Mucosa of rectum (tissue), 2 donors: ENCODE measurements at regions not wholly inside any gene's neighbourhood (a gene's known extent, or its start where the extent isn't known, plus 50 kb on each side); places are given as distances from the start of the nearest gene placed in this dataset.

ENCODE experiments used
- H3K27ac ChIP-seq, 2 donors: one replicate each; pipeline ENCODE4 v1.7.0; 2013; ENCODE audit warnings: inconsistent platforms in 2 of 2, low read depth in 2 of 2, low read length in 2 of 2
- H3K27me3 ChIP-seq, 2 donors: one replicate each; pipeline ENCODE4 v1.7.0; 2013; ENCODE audit warnings: low read length in 2 of 2; ENCODE audit not compliant: control insufficient read depth in 2 of 2, insufficient read depth in 2 of 2
- H3K36me3 ChIP-seq, 2 donors: one replicate each; pipeline ENCODE4 v1.7.0; 2013; ENCODE audit warnings: low read length in 2 of 2; ENCODE audit not compliant: control insufficient read depth in 2 of 2, insufficient read depth in 2 of 2
- H3K4me1 ChIP-seq, 2 donors: one replicate each; pipeline ENCODE4 v1.7.0; 2013; ENCODE audit warnings: low read length in 2 of 2, mild to moderate bottlenecking in 1 of 2; ENCODE audit not compliant: control insufficient read depth in 2 of 2, insufficient read depth in 2 of 2
- H3K4me3 ChIP-seq, 2 donors: one replicate each; pipeline ENCODE4 v1.7.0; 2013; ENCODE audit warnings: low read length in 2 of 2
- H3K9ac ChIP-seq, 2 donors: one replicate each; pipeline ENCODE4 v1.7.0; 2013; ENCODE audit warnings: low read length in 2 of 2, low read depth in 1 of 2, mild to moderate bottlenecking in 1 of 2
- H3K9me3 ChIP-seq, 2 donors: one replicate each; pipeline ENCODE4 v1.7.0; 2013; ENCODE audit warnings: low read length in 2 of 2; ENCODE audit not compliant: control insufficient read depth in 2 of 2
- donor health status: healthy.
- donor health status: Normal muscosa, but diverticular disease.

DNA sequence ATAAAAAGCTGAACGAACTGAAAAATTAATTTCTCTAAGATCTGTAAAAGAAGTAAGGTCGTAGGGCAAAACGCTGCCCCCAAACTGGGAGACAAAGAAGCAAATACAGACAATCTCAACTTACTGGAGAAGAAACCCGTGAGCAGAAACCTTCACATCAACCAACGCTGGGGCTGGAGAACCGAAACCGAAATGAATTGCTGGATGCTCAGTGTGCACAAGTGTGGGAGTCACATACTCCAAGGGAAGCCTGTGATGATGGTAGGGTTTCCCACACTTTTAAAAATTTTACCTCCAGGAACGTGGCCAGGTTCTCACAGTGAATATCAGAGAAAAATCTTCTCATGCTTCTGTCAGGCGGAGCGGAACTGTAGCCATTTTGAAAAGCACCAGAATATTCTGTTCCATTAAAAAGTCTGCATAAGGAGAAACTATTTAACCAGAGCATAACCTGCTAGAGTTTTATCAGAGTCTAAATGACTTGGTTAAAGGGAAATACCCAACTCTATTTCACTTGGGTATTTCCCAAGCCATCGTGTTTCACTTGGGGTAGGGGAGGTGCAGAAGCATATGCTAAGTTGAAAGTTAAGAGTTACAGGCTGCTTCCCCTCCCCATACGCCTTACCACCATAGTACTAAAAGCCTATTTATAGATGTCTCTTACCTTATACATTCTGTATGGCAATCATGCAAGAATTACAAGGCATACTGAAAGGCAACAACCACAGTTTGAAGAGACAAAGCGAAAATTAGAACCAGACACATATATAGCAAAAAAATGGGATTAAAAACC lies 110.5 kb upstream of the SLITRK1 start:
- no peaks in the 10 kb centered on the region for H3K9me3 ChIP-seq

GRCh38 chr13:83987394-83987793 lies 105.1 kb upstream of the SLITRK1 start:
- H3K9me3 ChIP-seq = no peaks in the 10 kb centered on the region
- H3K9ac ChIP-seq = no peak overlapping the region
- no peak overlapping the region for H3K27ac ChIP-seq
- H3K4me3 ChIP-seq = no peak overlapping the region
- H3K27me3 ChIP-seq = no peaks in the 10 kb centered on the region
- no peaks in the 10 kb centered on the region for H3K36me3 ChIP-seq
- no peaks in the 10 kb centered on the region for H3K4me1 ChIP-seq

More for the DNA sequence above, 110.5 kb upstream of the SLITRK1 start:
- Histone ChIP-seq H3K27ac (no peak overlapping the region), H3K27me3 (no peaks in the 10 kb centered on the region), H3K36me3 (no peaks in the 10 kb centered on the region), H3K4me3 (no peak overlapping the region), H3K4me1 (no peaks in the 10 kb centered on the region), H3K9ac (no peak overlapping the region)

DNA sequence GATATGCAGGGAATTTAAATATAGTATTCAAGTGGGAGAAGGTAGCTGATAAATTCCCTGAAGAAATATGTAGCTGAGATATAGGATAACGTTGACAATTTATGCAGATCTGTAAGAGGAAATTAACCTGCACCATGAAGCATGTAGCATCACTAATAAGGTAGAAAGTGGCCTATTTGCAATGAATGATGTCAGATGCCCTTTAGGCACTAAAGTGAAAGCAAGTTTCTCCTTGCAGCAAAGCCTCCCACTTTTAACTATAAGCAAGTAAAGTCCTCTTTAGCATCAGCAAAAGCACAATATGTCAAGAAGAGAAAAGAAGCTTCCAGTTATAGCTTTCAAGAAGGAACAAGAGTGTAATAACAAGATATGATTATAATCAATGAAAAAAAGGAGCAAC lies 102.5 kb upstream of the SLITRK1 start:
- Histone ChIP-seq H3K9me3 (no peaks in the 10 kb centered on the region), H3K27me3 (no peaks in the 10 kb centered on the region), H3K27ac (no peak overlapping the region), H3K9ac (no peak overlapping the region), H3K4me1 (no peaks in the 10 kb centered on the region), H3K36me3 (no peaks in the 10 kb centered on the region), H3K4me3 (no peak overlapping the region)

- H3K4me3 ChIP-seq = no peak overlapping the region
- no peak overlapping the region for H3K27ac ChIP-seq
- no peaks in the 10 kb centered on the region for H3K27me3 ChIP-seq
- no peaks in the 10 kb centered on the region for H3K36me3 ChIP-seq
- no peaks in the 10 kb centered on the region for H3K9me3 ChIP-seq
- H3K9ac ChIP-seq = no peak overlapping the region
- no peaks in the 10 kb centered on the region for H3K4me1 ChIP-seq
Observed at GRCh38 chr13:83980331-83980730, 98.1 kb upstream of the SLITRK1 start.

- no peak overlapping the region for H3K9ac ChIP-seq
- no peak overlapping the region for H3K4me3 ChIP-seq
- H3K27ac ChIP-seq = no peak overlapping the region
- no peaks in the 10 kb centered on the region for H3K36me3 ChIP-seq
- H3K9me3 ChIP-seq = no peaks in the 10 kb centered on the region
- no peaks in the 10 kb centered on the region for H3K4me1 ChIP-seq
- no peaks in the 10 kb centered on the region for H3K27me3 ChIP-seq
Observed at GRCh38 chr13:83975655-83976165, 93.4 kb upstream of the SLITRK1 start.

DNA sequence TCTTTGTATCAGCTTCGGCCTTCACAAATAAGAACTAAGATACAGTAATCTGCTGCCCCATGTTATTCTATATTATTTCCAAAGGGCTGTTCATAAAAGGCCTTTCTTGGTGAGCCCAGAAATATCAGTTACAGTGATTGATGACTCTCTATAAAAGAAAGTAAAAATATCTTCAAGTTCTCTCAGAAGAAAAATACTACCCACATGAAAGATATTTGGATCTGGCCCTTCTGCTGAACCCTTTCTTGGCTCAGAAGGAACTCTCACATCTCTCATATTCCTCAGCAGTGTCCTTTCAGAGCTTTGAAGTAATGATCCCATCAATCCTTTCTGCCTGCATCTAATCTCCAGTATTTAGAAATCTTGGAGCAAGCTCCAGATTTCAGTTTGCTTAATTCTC lies 76.3 kb upstream of the SLITRK1 start:
- no peak overlapping the region for H3K9ac ChIP-seq
- H3K4me1 ChIP-seq = no peaks in the 10 kb centered on the region
- no peak overlapping the region for H3K27ac ChIP-seq
- H3K27me3 ChIP-seq = no peaks in the 10 kb centered on the region
- peaks cover 0 to 1% of the 10 kb centered on the region in 2 donors for H3K9me3 ChIP-seq
- H3K4me3 ChIP-seq = no peak overlapping the region
- H3K36me3 ChIP-seq = no peaks in the 10 kb centered on the region

- Histone ChIP-seq H3K4me1 (no peaks in the 10 kb centered on the region), H3K36me3 (no peaks in the 10 kb centered on the region), H3K9ac (no peak overlapping the region), H3K4me3 (no peak overlapping the region), H3K27me3 (no peaks in the 10 kb centered on the region), H3K27ac (no peak overlapping the region), H3K9me3 (peaks cover 0 to 1% of the 10 kb centered on the region in 2 donors)
Observed at GRCh38 chr13:83955011-83955410, 72.7 kb upstream of the SLITRK1 start.

- Histone ChIP-seq H3K9me3 (peaks cover 0 to 1% of the 10 kb centered on the region in 2 donors), H3K27ac (no peak overlapping the region), H3K4me1 (no peaks in the 10 kb centered on the region), H3K27me3 (no peaks in the 10 kb centered on the region), H3K4me3 (no peak overlapping the region), H3K9ac (no peak overlapping the region), H3K36me3 (no peaks in the 10 kb centered on the region)
Observed at GRCh38 chr13:83953916-83954315, 71.6 kb upstream of the SLITRK1 start.

DNA sequence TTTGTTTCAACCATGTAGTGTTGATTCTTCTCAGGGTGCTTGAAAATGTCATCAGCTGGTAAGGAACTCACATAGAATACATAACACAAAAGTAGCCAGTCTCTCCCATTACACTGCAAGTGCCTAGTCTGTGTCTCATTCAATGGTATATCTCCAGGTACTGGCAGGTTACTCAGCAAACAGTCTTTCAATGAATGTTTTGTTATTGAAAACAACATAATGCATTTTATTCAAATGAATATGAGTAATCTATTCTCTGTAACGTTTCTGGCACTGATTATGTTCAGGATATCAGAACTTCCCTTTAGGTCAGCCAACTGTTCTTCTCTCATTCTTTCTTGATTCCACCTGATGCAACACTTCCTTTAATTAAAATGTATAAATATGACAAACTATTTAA lies 68.0 kb upstream of the SLITRK1 start:
- Histone ChIP-seq H3K4me3 (no peak overlapping the region), H3K9ac (no peak overlapping the region), H3K4me1 (no peaks in the 10 kb centered on the region), H3K9me3 (peaks cover 0 to 1% of the 10 kb centered on the region in 2 donors), H3K36me3 (no peaks in the 10 kb centered on the region), H3K27me3 (no peaks in the 10 kb centered on the region), H3K27ac (no peak overlapping the region)

GRCh38 chr13:83943530-83944279 lies 61.4 kb upstream of the SLITRK1 start:
- peaks cover 0 to 2% of the 10 kb centered on the region in 2 donors for H3K9me3 ChIP-seq
- H3K36me3 ChIP-seq = no peaks in the 10 kb centered on the region
- H3K9ac ChIP-seq = no peak overlapping the region
- no peak overlapping the region for H3K4me3 ChIP-seq
- no peaks in the 10 kb centered on the region for H3K27me3 ChIP-seq
- no peaks in the 10 kb centered on the region for H3K4me1 ChIP-seq
- H3K27ac ChIP-seq = no peak overlapping the region
